Femur (tissue), 1 donor: ENCODE measurements at regions not wholly inside any gene's neighbourhood (a gene's known extent, or its start where the extent isn't known, plus 50 kb on each side); places are given as distances from the start of the nearest gene placed in this dataset.

Experiments used
- DNase-seq: peaks from one replicate; pipeline ENCODE4 v3.0.0-alpha.2; 2017

DNA sequence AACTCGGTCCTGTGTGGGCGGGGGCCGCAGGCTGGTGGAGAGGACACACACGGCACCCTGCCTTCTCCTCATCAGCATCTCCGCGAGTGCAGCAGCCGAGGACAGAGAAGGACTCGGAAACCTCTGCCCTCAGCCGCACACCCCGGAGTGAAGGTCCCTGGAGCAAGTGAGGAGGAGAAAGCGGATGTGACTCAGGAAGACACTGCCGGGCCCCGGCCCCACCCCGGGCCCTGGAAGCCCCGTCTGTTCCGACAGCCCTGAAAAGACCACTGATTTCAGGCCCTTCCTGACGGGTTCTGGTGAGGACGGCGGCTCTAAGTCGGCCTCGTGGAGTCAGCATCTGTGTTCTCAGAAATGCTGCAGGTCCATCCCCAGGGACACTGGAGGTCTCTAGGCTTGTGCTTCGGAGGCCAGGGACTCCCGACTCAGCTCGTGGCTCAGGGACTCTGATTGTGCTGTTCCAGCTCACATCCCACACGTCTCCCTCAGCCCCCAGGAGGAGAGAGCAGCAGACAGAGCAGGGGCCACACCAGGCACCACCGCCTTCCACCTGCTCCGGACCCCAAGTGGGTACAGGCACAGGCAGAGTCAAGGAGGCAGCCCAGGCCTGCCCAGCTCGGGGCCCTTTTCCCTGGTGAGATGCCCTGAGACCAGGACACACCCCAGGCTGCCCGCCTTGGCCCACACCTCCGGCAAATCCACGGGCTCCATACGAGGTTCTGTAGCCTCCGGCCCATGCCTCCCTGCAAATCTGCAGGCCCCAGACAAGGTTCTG is 134.5 kb upstream of the NKX1-1 start:
- no peak for DNase-seq

DNA sequence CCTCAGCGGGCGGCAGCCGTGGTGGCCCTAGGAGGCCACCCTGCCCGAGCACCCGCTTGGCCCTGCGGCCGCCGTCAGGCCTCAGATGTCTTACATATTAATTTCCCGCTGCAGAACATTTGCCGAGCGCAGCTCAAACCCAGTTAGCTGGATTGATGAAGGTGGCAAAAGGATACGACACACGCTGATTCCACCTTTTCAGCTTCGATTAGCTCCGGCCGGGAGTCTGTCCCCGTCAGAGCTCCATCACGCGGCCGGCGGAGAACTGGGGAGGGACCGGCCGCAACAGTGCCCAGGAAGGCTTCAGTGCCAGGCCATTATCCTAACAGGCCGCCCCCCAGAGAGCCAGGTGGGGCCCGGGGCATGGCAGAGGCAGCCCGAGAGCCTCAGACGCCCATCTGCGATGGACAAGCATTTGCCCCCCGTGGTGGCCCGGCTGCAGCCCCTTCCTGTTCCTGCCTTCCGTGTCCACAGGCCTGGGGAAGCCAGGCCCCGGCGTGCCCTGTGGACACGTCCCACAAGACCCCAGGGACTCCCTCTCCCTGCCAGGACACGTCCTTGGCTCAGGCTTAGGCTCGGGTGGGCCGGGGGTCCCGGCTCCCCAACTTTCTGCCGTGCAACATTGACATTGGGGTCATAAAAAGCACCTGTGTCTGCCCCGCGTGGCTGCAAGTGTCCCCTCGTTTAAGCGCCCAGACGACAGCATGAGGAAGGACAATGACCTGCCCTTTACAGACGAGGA is 133.8 kb upstream of the NKX1-1 start:
- no peak for DNase-seq

DNA sequence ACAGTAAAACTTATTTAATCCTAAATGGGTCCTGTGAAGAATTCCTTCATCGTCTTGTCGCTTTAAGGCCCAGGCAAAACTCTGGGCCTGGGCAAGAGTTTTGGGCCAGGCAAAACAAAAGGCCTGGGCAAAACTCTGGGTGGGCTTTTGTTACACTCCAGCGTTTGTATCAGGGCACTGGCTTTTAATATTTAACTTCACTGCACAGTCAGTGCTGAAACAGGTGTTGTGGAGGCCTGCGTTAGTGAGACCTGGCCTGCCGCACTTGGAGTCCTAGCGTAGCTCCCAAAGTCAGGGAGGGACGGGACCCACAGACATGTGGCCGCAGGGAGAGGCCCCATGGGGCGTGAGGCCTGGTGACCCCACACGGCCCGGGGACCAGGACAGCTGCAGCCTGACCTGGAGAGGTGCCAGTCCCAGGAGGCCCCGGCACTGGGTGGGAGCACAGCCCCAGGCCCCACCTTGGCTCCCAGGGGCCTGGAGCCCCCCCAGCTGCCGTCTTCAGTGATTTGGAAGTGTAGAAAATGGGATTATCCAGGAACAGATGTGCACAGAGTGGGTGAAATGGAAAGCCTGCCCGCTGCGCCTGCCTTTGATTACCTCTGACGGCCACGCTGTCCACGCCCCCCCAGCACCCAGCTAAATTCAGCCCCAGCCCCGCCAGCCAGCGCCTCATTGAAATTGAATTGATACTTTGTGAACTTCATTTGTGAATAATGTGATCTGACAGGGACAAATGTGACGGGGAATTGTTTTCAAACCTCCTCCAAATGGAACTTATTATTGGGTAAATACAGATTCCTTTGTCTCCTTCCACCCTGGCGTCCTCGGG is 132.9 kb upstream of the NKX1-1 start:
- DNase-seq: no peak

DNA sequence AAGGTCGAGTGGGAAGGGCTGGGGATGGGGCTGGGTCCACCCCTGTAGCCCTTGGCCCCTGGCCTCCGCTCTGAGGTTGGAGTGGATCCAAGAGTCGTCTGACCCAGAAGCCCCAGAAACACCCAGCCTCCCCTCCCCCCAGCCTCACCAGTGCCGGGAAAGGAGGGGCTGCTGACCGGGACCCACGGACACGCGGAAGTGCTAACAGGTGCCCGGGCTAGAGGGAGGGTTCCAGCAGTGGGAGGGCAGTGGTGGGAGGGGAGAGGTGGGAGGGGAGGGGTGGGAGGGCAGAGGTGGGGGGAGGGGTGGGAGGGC is 131.8 kb upstream of the NKX1-1 start:
- no peak for DNase-seq

DNA sequence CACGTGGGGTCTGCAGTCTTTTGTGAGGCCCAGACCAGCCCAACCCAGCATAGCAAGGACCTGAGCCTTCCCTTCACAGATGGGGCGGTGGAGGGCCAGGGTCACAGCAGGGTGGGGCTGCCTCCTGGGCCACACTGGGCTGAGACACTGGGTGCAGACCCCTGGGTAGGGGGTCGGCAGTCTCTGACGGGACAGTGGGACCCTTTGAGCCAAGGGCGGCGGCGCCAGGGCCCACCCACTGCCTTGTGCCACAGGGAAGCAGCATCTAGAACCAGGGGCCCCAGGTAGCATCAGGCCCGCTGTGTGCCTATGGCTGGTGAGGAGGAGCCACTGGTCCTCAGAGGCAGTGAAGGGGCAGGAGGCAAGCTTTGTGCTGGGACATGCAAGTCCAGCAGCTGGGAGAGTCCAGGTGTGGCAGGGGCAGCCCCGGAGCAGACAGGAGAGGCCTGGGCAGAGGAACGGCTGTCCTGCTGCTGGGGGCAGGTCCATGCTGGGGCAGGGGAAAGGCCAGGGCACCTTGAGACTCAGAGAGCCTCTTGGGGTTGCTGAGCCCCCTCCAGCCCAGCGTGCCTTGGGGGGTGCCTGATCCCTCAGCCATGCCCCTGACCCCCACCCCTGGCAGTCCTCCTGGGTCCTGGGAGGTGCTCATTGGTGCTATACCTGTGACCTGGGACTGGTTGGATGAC is 131.3 kb upstream of the NKX1-1 start:
- DNase-seq: no peak

DNA sequence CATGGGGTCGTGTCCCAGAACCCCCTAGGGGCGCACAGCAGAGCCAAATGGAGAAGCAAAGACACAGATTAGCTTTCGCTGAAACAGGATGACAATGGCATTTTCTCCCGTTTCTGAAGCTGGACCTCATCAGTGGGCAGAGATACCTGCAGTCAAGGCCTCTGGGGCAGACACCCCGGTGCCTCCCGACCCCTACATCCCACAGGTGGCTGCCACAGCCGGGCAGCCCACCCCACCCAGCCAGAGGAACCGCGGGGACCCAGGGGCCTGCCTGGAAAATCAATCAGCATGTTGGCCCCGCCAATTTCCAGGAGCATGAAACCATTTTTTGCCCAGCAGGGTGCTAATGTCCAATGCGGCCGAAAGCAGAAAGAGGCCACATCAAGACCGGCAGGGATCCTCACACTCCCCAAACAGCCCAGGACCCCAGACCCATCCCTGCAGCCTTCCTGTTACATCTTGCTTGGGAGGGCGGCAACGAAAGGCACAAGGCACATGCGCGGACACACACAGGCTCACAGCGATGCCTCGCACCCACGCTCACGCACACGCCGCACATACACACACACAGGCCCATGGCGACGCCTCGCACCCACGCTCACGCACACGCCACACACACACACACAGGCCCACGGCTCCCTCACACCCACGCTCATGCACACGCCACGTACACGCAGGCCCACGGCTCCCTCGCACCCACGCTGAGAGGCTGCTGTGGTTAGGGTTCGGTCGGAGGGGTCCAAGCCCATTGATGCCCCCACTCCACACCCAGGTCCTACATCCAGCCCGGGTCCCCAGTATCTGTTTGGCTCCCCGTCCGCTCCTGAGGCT is 130.6 kb upstream of the NKX1-1 start:
- DNase-seq: no peak

DNA sequence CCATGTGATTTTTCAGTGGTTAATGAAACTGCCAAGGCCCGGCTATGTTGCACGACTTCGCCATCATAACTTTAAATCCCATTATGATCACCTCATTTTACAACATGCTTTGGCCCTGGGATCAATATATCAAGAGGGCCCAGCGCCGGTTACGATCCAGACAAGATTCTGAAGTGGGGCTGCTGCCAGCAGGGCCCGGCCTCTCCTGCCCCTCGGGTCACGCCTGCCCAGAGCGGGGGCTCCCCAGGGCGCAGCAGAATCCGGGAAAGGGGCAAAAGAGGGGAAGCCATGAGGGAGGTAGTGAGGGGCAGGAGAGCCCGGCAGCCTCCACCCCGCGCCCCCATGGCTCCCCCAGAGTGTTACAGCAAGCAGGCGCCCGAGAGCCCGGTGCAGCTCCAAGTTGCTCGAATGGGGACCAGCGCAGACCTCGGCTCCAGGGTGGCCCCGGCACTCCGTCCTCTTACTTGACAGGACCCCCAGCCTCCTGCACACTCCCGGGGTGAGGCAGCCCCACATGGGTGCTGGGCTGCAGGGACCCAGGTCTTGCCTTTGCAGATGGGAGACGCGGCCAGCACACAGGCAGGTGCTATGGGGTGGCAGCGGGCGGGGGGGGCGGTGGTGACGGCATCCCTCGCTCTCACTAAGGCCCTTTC is 129.8 kb upstream of the NKX1-1 start:
- no peak for DNase-seq

DNA sequence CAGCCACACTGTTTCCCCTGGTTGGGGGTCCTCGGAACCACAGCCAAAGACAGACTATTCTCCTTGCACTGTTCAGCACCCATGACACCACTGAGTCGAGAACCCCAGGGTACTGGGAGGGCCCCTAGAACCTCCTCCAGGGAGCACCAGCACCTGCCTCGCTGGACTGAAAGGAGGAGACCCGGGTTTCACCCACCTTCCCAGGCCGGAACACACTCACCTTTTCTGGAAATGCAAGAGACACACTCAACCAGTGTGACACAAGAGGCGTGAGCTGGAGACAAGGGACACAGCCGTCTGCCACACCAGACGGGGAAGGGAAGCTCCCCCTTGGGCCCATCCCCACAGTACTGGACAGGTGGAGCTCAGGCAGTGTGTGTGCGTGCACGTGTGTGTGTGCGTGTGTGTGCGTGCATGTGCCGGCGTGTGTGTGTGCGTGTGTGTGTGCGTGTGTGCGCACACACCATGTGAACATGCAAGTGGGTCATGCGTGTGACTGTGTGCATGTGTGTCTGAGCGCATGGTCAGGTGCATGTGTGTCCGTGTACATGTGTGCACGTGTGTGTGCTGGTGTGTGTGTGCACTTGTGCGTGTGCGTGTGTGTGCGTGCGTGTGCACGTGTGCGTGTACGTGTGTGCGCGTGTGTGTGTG is 128.8 kb upstream of the NKX1-1 start:
- no peak for DNase-seq

DNA sequence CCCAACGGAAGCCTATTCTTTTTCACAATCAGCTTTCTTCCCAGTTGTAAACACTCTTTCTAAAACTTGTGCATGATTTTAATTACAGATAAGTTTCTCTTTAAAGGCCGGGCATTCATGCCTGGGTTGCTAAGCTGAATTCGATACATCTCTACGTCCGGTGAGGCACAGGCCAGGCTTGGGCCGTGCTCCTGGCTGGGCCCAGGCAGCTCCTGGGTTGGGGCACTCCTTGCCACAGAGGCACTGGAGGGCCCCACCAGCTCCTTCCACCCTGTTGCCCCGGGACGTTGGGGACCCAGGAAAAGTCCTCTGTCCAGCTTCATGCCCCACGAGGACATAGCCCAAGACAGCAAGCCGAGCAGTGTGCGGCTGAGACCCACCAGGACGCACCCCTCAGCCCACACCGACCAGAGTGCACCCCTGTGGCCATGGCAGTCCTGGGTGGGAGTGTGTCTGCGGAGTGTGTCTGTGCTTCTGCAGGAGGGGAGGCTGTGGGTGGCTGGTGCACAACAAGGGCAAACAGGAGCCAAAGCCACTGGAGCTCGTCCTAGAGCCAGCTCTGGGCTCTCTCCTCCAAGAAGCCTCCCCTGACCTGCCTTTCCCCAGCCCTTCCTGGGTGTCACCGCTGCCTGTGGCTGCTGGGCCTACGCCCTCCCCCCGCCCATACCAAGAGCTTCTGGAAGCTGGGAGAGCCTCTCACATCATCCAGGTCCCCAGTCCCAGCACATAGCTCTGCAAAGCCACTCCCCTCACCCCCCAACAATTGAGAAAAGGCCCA is 128.0 kb upstream of the NKX1-1 start:
- no peak for DNase-seq

DNA sequence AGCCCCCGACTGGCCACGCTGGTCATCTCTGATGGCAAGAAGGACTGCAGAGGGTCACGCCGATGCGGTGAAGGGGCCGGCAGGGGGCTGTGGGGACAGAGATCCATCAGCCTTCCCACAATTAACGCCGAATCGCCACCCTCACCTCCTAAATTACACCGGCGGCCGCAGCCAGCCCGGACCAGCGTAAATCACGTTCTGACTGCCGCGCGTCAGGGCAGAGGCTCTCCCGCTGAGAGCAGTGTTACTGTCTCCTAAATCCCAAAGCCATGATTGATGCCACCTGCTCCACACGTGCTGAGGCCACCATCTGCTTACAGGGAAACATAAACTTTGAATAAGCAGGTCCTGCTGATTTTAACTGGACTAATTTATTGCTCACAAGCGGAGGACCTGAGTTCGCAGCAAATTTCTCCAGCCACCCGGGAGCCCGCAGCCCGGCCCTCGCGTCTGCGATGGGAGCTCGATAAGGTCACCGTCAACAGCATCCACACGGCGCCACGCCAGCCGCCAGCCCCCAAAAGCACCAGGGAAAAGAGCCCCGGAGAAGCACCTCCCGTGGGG is 127.3 kb upstream of the NKX1-1 start:
- DNase-seq: no peak

DNA sequence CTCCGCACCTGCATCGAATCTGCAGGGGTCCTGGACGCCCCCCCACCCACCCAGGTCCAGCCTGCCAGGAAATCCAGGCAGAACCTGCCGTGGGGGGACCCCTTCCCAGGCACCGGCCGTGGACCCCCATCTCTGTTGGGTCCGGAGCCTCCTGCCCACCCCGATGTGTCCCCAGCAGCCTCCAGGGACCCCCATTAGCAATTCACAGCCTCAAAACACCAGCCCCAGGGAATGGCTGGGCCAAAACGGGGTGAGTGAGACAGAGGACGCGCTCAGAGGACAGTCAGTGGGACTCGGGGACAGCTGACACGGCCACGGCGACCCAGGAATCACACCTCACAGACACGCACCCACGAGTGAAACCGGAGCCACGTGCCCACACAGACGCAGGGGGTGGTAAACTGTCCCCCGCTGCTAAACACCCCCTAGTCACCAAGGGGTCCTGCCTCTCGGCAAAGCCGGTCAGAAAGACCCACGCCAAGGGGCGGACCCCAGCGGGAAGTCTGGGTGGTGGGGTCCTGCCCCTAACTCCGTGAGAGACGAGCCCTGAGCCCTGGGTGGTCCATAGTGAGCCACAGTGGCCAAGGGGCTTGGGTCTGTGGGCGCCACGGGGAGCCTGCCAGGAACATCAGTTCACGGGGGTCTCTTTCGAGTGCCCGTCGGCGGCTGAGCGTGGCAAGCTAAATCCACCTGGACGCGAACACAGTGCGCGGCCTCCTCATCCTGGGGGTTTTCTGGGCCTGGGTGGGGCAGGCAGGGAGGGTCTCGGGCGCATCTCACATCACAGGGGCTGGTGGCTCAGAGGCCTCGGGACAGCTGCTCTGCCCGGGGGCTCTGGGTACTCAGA is 126.5 kb upstream of the NKX1-1 start:
- no peak for DNase-seq

DNA sequence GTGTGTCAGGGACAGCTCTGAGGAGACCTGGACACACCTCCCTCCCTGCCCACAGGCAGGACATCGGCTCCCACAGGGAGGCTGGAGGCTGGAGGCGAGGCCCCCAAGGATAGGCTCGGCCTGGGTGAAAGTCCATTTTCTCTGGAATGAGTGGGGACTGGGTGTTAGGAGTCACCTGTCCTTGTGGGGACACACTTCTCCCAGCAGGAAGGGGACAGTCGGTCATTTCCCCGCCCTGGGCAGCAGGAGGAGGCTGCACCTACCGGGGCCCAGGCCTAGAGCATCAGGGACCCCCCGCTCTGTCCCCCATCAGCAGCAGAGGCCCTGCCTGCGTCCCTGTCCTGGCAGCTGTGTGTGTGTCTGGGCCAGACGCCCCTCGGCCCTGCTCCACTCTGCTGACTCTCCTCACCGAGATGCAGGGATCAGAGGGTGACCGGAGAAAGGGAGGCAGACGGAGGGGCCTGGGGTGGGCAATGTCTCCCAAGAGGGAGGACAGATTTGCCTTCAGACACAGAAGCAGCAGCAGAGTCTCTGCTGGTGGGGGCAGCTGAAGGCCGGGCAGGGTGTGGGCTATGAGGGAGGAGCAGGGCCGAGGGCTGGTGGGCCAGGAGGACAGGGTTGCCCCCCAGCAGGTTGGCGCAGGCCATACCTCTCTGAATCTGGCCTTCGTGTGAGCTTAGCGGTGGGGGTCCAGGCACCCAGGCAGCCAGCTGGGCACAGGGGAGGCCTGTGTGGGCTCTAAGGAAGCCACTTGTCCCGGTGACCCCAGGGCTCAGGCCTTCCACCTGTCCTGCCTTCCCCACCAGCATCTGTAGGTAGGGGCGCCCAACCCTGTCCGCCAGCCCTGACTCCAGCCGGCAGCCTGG is 125.7 kb upstream of the NKX1-1 start:
- no peak for DNase-seq

DNA sequence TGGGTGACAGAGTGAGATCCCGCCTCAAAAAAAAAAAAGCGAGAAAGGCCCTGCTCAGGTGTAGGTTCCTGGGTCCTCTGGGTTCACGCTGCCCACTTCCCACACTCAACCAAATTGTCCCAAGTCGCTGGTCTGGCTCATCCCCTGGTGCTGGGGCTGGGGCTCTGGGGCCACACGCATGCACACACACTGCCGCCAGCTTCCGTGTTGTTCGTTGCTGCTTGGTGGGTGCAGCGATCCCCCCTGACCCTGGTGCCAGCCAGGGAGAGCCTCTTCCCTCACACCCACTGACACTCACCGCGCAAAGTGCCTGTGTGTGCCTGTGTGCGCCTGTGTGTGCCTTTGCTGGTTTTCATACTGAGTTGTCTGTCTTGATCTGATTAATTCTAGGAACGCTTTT is 124.1 kb upstream of the NKX1-1 start:
- DNase-seq: no peak

DNA sequence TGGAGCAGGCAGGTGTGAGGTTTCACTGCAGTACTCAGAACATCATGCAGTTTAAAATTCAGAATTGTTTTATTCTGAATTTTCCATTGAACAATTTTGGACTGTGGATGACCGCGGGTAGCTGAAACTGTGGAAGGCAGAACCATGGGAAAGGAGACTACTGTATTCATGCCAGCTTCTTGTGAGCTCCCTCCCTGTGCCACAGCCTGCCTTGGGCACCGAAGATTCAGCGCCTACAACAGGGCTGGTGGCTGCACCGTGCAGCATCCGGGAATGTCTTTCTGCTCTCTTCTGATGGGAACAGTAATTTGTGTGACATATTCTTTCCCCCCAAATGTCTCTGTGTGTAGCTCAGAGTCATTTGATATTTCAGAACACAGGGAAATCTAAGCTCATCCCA is 118.5 kb upstream of the NKX1-1 start:
- no peak for DNase-seq

DNA sequence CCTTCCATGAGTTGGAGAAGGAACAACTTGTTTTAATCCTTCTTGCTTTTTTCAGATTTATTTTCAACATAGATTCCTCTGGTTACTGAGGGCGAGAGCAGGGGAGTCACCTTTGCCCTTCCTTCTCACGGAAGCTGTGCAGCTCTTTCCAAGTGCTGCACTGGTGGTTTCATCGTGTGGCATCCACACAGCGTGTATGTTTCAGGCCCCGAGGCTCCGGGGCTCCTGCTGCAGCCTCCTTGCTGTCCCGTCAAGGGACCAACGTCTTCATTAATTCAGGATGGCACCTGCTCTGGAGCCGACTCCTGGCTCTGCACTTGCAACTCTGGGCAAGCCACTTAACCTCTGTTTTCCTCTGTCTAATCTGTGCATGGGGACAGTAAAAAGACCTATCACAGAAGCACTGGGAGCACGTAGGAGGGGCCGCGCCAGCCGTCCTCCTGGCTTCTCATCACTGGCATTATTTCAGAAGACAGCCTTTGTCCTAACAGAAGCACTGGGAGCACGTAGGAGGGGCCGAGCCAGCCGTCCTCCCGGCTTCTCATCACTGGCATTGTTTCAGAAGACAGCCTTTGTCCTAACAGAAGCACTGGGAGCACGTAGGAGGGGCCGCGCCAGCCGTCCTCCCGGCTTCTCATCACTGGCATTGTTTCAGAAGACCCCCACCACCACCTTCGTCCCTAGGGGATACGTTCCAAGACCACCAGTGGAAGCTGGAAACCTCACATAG is 117.8 kb upstream of the NKX1-1 start:
- no peak for DNase-seq

DNA sequence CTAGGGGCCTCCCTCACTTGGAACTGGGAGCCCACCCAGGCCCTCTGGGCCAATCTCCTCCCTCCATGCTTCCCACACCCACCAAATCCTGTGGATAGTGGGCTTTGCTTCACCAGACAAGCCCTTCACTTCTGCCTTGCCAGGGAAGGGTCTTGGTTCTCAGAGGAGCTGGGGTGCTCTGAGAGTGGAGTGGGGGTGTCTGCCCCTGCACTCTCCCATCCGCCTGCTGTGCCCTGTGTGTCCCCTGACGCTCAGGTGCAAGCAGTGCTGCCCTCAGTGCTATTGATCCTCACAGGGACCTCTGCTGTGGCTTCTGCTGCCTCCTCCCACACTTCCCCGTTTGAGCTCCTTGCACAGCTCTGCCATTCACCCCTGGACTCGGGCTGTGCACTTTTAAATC is 117.3 kb upstream of the NKX1-1 start:
- no peak for DNase-seq

DNA sequence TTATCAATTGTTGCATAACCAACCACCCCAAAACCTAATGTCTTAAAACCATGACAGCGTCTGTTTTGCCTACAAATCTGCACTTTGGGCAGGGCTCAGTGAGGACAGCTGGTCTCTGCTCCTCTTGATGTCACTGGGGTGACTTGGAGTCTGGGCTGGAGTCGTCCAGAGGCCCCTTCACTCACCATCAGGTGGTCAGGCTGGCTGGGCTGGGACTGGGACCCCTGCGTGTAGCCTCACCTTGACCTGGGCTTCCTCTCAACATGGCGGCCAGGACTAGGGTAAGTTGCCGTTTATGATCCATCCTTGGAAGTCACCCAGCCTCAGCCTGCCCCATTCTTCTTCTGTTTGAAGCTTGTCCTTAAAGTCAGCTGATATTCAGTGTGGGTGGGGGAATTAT is 116.8 kb upstream of the NKX1-1 start:
- no peak for DNase-seq
